LNCAP (cell line): ENCODE measurements at regions not wholly inside any gene's neighbourhood (a gene's known extent, or its start where the extent isn't known, plus 50 kb on each side); places are given as distances from the start of the nearest gene placed in this dataset.
A peak's percentile ranks its signal among the peaks of the same experiment; 100 is the strongest.

Experiments
- CTCF ChIP-seq: fragments of 450-650 bp; IDR thresholded peaks from 2 replicates; pipeline ENCODE4 v1.5.1; 2017; ENCODE audit warnings: mild to moderate bottlenecking

- TF ChIP-seq CTCF, result no peak
These were observed 623.6 kb downstream of the BRD1 start for GRCh38 chr22:49203859-49204598.

- 0 out of 2 replicates have a peak, but pooled peaks have one; percentile 11 for TF ChIP-seq CTCF
These were observed 624.4 kb downstream of the BRD1 start for GRCh38 chr22:49203091-49203858.

- no peak for TF ChIP-seq CTCF
These were observed 625.4 kb downstream of the BRD1 start for GRCh38 chr22:49202226-49202625.

GRCh38 chr22:49201046-49201970 is 626.4 kb downstream of the BRD1 start:
- no peak for TF ChIP-seq CTCF

GRCh38 chr22:49199224-49199623 is 628.4 kb downstream of the BRD1 start:
- no peak for TF ChIP-seq CTCF

- no peak for TF ChIP-seq CTCF
These were observed 629.0 kb downstream of the BRD1 start for GRCh38 chr22:49198705-49199084.

GRCh38 chr22:49197986-49198704 is 629.5 kb downstream of the BRD1 start:
- no peak for TF ChIP-seq CTCF
